HepG2 (cell line): ENCODE measurements at regions not wholly inside any gene's neighbourhood (a gene's known extent, or its start where the extent isn't known, plus 50 kb on each side); places are given as distances from the start of the nearest gene placed in this dataset.

Experiments used
- ATAC-seq: fragments of 200-7000 bp; cut with Tn5 transposase; 3 replicates; pipeline ENCODE4 v1.9.1; 2020; ENCODE audit warnings: mild to moderate bottlenecking, moderate library complexity
- BruUV-seq: library from RNA; stranded (reverse); fragments of 400-500 nt; replicated peaks from 2 replicates; lab custom pipeline; 2021; lab: Mats Ljungman, UMichigan
- CTCF ChIA-PET: fragments of 300-600 bp; formaldehyde crosslinking; extraction: SDS; loops from one replicate; lab custom pipeline; 2021; ENCODE audit warnings: low total read pairs, inconsistent platforms, low intra/inter-chr PET ratio; lab: Yijun Ruan, JAX
- POLR2A ChIA-PET: fragments of 350-600 bp; sonication (Branson Sonifier 250); formaldehyde crosslinking; loops from one replicate; lab custom pipeline; 2020; ENCODE audit warnings: antibody characterized with exemption, inconsistent platforms; lab: Yijun Ruan, JAX
- DNase-seq: peaks from one replicate; pipeline ENCODE4 v3.0.0-alpha.2; 2015; ENCODE audit warnings: low spot score
- FAIRE-seq: peaks from 3 replicates; lab custom pipeline; 2011; peaks lifted over from hg19 to GRCh38; lab: Jason Lieb, UNC
- H2AFZ ChIP-seq: one replicate; pipeline ENCODE4 v1.6.1; 2011; ENCODE audit warnings: low read length, inconsistent platforms
- H3K27ac ChIP-seq: fragments of 300-600 bp; 3 replicates; pipeline ENCODE4 v1.8.0; 2011; ENCODE audit warnings: mixed run types, mild to moderate bottlenecking, mixed read lengths, low read length, inconsistent platforms; ENCODE audit not compliant: insufficient read depth; ENCODE audit errors: extremely low read length
- H3K27me3 ChIP-seq, 2 experiments: fragments of 200-600 bp in 1 of 2; 2 replicates in 1 of 2; 3 replicates in 1 of 2; pipeline versions ENCODE4 v1.6.0 to v1.8.0; 2011; ENCODE audit warnings: low read length in 2 of 2, mild to moderate bottlenecking in 2 of 2, moderate library complexity in 2 of 2, inconsistent platforms in 1 of 2; ENCODE audit not compliant: insufficient read depth in 2 of 2, control insufficient read depth in 1 of 2
- H3K36me3 ChIP-seq, 2 experiments: fragments of 200-600 bp in 1 of 2; replicated peaks in 1 of 2; 2 replicates in 1 of 2; 3 replicates in 1 of 2; pipeline versions ENCODE4 v1.5.1 to v1.8.0; 2011; ENCODE audit warnings: low read length in 2 of 2, inconsistent platforms in 1 of 2; ENCODE audit not compliant: insufficient read depth in 2 of 2, control insufficient read depth in 1 of 2
- H3K4me1 ChIP-seq: 2 replicates; pipeline ENCODE4 v1.5.1; 2012; ENCODE audit warnings: low read length, inconsistent platforms; ENCODE audit not compliant: insufficient read depth
- H3K4me2 ChIP-seq: 2 replicates; pipeline ENCODE4 v1.6.0; 2011; ENCODE audit warnings: low read depth, low read length, inconsistent platforms
- H3K4me3 ChIP-seq, 3 experiments: fragments of 200-600 bp in 1 of 3; sonication (generic), shearing (Covaris generic) in 1 of 3; replicated peaks in 1 of 3; 2 replicates each; pipeline ENCODE4 v1.5.1; 2011 to 2016; ENCODE audit warnings: low read length in 3 of 3, inconsistent platforms in 2 of 3, low read depth in 2 of 3, mild to moderate bottlenecking in 2 of 3, control low read depth in 1 of 3, mixed read lengths in 1 of 3; ENCODE audit not compliant: insufficient read depth in 1 of 3
- H3K79me2 ChIP-seq: one replicate; pipeline ENCODE4 v1.6.1; 2011; ENCODE audit warnings: low read length, inconsistent platforms; ENCODE audit not compliant: insufficient read depth
- H3K9ac ChIP-seq: 2 replicates; pipeline ENCODE4 v1.6.0; 2011; ENCODE audit warnings: mild to moderate bottlenecking, low read depth, low read length, inconsistent platforms; ENCODE audit not compliant: insufficient read depth
- H3K9me3 ChIP-seq: 2 replicates; pipeline ENCODE4 v1.5.1; 2012; ENCODE audit warnings: mild to moderate bottlenecking, low read length
- H4K20me1 ChIP-seq: 2 replicates; pipeline ENCODE4 v1.6.0; 2011; ENCODE audit warnings: inconsistent platforms, mild to moderate bottlenecking, low read length, moderate library complexity; ENCODE audit not compliant: insufficient read depth
- ADNP ChIP-seq: sonication (generic); formaldehyde crosslinking; IDR thresholded peaks from 2 replicates; pipeline ENCODE4 v1.4.0; 2020; ENCODE audit warnings: missing genetic modification reagents
- NCOA2 ChIP-seq: sonication (generic); formaldehyde crosslinking; IDR thresholded peaks from 2 replicates; pipeline ENCODE4 v1.8.0; 2022; ENCODE audit warnings: inconsistent platforms
- PLRG1 ChIP-seq: fragments of 450-650 bp; conservative IDR thresholded peaks from 2 replicates; pipeline ENCODE4 v1.6.1; 2016
- SMAD9 ChIP-seq: sonication (generic); formaldehyde crosslinking; IDR thresholded peaks from 2 replicates; pipeline ENCODE4 v1.5.1; 2020; ENCODE audit warnings: mild to moderate bottlenecking, missing genetic modification reagents
- ZFP37 ChIP-seq: sonication (generic); formaldehyde crosslinking; IDR thresholded peaks from 2 replicates; pipeline ENCODE4 v1.4.0; 2020; ENCODE audit warnings: missing genetic modification reagents, borderline replicate concordance
- ZNF34 ChIP-seq: sonication (generic); formaldehyde crosslinking; IDR thresholded peaks from 2 replicates; pipeline ENCODE4 v1.4.0; 2020; ENCODE audit warnings: mild to moderate bottlenecking, missing genetic modification reagents, borderline replicate concordance
- ZNF674 ChIP-seq: sonication (generic); formaldehyde crosslinking; IDR thresholded peaks from 2 replicates; pipeline ENCODE4 v1.5.0; 2020; ENCODE audit warnings: low read depth, mild to moderate bottlenecking, missing genetic modification reagents
- ZNF839 ChIP-seq: sonication (generic); formaldehyde crosslinking; IDR thresholded peaks from 2 replicates; pipeline ENCODE4 v1.4.0; 2020; ENCODE audit warnings: missing genetic modification reagents, mild to moderate bottlenecking, borderline replicate concordance
- ZSCAN20 ChIP-seq: sonication (generic); formaldehyde crosslinking; IDR thresholded peaks from 2 replicates; pipeline ENCODE4 v1.4.0; 2020; ENCODE audit warnings: missing genetic modification reagents, mild to moderate bottlenecking, borderline replicate concordance
- WGBS: methylation state at CpG from one replicate; pipeline ENCODE4 v1.1.6; 2017; ENCODE audit warnings: low lambda C conversion rate; 5-methylcytosine and 5-hydroxymethylcytosine counted together
- in situ Hi-C: cut with HindIII; loops from 2 replicates; pipeline ENCODE4 v1.10.0; 2017; ENCODE audit warnings: low pct_unique_long_range_greater_than_20kb; ENCODE audit not compliant: extremely low pct_ligation_motif_present
- intact Hi-C: fragments of 100-400 bp; cut with micrococcal nuclease; formaldehyde crosslinking; loops from one replicate; pipeline ENCODE4 v1.10.0; 2022; ENCODE audit not compliant: unreplicated experiment
- TF ChIP-seq, protein P1 (sequence below): sonication (generic); formaldehyde crosslinking; IDR thresholded peaks from 2 replicates; pipeline ENCODE4 v1.8.0; 2022; ENCODE audit warnings: mild to moderate bottlenecking, missing genetic modification reagents, moderate library complexity
- TF ChIP-seq, protein P2 (sequence below): sonication (generic); formaldehyde crosslinking; IDR thresholded peaks from 2 replicates; pipeline ENCODE4 v1.5.1; 2020; ENCODE audit warnings: mild to moderate bottlenecking, missing genetic modification reagents, borderline replicate concordance
- TF ChIP-seq, protein P3 (sequence below): sonication (generic); formaldehyde crosslinking; IDR thresholded peaks from 2 replicates; pipeline ENCODE4 v1.5.0; 2020; ENCODE audit warnings: missing genetic modification reagents, mild to moderate bottlenecking, borderline replicate concordance

DNA sequence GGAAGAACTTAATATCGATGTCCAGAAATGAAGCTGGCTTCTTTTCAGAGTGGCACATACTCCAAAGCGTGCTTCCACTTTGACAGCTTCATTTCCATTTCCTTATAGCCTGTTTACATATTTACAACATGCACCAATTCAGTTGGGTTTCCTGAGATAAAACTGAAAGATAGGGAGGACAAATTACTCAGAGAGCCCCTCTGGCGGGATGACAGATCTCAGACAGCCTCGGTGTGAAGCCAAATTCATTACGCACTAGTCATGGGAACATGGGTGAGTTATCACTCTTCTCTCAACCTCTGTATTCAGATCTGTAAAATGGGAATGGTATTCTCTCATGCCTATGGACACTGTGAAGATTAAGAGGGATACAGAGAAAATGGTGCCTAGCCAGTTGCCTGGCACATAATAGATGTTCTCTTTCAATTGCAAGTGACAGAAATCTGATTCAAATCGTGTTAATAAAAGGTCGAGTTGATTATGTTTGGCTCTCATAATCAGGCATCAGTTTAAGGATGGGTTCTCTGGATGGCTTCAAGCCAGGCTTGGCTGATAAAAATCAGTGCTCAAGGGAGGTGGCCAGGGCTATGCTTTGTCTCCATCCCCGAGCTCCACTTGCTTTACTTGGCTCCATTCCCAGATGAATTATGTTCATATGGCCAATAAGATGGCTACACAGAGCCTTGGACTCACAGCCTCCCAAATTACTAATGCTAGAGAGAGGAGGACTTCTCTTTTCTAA, 132.2 kb upstream of the C1QTNF7 start:
- Histone ChIP-seq H3K36me3 (no peaks in the 10 kb centered on the region), H3K4me2 (no peak overlapping the region), H3K4me3 (no peak overlapping the region), H4K20me1 (no peaks in the 10 kb centered on the region), H3K27ac (no peak overlapping the region), H3K4me1 (no peaks in the 10 kb centered on the region), H3K79me2 (no peaks in the 10 kb centered on the region), H3K9me3 (no peaks in the 10 kb centered on the region), H3K27me3 (no peaks in the 10 kb centered on the region), H3K9ac (no peak overlapping the region)
- intact Hi-C loops: no loop called here
- FAIRE-seq: no peak
- 21% methylated on average over 8 of the region's 8 CpGs for WGBS
- in situ Hi-C loops: no loop called here
- BruUV-seq: no TSS peak
- ChIA-PET POLR2A (no interaction called here), CTCF (no interaction called here)
- DNase-seq: no peak
- TF ChIP-seq ADNP (CRISPR knock-in tag) (no peak), ZSCAN20 (CRISPR knock-in tag) (no peak), NCOA2 (CRISPR knock-in tag) (no peak), ZFP37 (no peak), PLRG1 (no peak), SMAD9 (CRISPR knock-in tag) (no peak), ZNF674 (no peak), ZNF34 (CRISPR knock-in tag) (no peak), ZNF839 (CRISPR knock-in tag) (no peak)
- TF ChIP-seq, protein P1, sequence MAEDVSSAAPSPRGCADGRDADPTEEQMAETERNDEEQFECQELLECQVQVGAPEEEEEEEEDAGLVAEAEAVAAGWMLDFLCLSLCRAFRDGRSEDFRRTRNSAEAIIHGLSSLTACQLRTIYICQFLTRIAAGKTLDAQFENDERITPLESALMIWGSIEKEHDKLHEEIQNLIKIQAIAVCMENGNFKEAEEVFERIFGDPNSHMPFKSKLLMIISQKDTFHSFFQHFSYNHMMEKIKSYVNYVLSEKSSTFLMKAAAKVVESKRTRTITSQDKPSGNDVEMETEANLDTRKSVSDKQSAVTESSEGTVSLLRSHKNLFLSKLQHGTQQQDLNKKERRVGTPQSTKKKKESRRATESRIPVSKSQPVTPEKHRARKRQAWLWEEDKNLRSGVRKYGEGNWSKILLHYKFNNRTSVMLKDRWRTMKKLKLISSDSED: no peak
- TF ChIP-seq, protein P2, sequence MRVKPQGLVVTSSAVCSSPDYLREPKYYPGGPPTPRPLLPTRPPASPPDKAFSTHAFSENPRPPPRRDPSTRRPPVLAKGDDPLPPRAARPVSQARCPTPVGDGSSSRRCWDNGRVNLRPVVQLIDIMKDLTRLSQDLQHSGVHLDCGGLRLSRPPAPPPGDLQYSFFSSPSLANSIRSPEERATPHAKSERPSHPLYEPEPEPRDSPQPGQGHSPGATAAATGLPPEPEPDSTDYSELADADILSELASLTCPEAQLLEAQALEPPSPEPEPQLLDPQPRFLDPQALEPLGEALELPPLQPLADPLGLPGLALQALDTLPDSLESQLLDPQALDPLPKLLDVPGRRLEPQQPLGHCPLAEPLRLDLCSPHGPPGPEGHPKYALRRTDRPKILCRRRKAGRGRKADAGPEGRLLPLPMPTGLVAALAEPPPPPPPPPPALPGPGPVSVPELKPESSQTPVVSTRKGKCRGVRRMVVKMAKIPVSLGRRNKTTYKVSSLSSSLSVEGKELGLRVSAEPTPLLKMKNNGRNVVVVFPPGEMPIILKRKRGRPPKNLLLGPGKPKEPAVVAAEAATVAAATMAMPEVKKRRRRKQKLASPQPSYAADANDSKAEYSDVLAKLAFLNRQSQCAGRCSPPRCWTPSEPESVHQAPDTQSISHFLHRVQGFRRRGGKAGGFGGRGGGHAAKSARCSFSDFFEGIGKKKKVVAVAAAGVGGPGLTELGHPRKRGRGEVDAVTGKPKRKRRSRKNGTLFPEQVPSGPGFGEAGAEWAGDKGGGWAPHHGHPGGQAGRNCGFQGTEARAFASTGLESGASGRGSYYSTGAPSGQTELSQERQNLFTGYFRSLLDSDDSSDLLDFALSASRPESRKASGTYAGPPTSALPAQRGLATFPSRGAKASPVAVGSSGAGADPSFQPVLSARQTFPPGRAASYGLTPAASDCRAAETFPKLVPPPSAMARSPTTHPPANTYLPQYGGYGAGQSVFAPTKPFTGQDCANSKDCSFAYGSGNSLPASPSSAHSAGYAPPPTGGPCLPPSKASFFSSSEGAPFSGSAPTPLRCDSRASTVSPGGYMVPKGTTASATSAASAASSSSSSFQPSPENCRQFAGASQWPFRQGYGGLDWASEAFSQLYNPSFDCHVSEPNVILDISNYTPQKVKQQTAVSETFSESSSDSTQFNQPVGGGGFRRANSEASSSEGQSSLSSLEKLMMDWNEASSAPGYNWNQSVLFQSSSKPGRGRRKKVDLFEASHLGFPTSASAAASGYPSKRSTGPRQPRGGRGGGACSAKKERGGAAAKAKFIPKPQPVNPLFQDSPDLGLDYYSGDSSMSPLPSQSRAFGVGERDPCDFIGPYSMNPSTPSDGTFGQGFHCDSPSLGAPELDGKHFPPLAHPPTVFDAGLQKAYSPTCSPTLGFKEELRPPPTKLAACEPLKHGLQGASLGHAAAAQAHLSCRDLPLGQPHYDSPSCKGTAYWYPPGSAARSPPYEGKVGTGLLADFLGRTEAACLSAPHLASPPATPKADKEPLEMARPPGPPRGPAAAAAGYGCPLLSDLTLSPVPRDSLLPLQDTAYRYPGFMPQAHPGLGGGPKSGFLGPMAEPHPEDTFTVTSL (CRISPR knock-in tag): no peak
- TF ChIP-seq, protein P3, sequence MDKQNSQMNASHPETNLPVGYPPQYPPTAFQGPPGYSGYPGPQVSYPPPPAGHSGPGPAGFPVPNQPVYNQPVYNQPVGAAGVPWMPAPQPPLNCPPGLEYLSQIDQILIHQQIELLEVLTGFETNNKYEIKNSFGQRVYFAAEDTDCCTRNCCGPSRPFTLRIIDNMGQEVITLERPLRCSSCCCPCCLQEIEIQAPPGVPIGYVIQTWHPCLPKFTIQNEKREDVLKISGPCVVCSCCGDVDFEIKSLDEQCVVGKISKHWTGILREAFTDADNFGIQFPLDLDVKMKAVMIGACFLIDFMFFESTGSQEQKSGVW (CRISPR knock-in tag): no peak
- TF ChIP-seq, all 625 proteins: peak for 0
- no peak for ATAC-seq
- H2AFZ ChIP-seq: no peak overlapping the region
